Fibroblast of peridontal ligament (primary cell): ENCODE measurements at regions not wholly inside any gene's neighbourhood (a gene's known extent, or its start where the extent isn't known, plus 50 kb on each side); places are given as distances from the start of the nearest gene placed in this dataset.

ENCODE experiments used
- DNase-seq: peaks from one replicate; pipeline ENCODE4 v3.0.0-alpha.2; 2010; ENCODE audit errors: extremely low read depth

DNA sequence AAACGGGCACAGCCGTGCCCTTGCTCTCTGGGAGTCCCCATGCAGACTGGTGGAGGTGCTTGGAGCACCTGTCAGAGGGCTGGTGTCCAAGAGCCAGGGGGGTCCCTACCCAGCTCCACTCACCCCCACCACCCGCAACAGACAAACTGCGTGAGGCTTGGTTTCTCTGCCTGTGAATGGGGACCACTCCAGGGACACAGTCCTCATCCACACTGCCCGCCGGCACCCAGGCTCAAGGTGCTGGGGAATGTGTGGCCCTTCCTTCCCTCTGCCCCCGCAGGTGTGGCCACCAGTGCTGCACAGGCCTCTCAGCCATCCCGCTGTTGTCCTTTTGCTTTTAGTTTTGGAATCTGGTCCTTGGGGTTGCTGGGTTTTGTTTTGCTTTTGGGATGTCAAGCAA is 136.5 kb upstream of the ZNF236 start:
- no peak for DNase-seq

DNA sequence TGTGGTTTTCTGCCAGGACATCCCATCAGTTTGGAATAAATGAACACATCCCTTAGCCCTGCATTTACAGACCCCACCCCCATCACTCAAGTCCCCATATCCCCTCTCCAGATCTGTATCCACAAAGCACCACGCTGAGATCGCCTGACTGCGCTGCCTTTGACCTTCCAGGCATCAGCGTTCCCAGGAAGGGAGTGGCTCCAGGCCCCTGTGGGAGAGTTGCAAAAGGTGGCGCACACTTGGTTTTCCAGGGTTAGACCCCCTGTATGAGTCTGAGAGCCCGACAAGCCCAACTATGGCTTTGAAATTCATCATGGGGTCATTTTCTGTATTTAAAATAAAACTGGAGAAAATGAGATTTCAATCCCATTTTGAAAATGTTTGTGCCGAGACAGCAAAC is 137.0 kb upstream of the ZNF236 start:
- no peak for DNase-seq

DNA sequence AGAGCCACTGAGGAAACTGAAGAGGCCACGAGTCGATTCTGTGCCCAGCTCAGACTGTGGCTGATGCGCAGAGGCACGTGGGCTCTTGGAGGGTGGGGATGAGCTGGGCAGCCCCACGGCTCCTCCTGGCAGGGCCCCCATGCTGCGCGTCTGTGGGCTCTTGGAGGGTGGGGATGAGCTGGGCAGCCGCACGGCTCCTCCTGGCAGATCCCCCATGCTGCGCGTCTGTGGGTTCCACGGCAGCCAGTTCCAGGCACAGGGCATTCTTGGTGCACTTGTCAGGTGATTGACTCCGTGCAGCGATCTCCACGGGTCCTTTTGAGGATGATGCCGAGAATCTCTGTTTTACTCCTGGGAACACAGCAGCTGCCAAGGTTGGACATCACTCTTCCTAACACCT is 138.1 kb upstream of the ZNF236 start:
- DNase-seq, result no peak

DNA sequence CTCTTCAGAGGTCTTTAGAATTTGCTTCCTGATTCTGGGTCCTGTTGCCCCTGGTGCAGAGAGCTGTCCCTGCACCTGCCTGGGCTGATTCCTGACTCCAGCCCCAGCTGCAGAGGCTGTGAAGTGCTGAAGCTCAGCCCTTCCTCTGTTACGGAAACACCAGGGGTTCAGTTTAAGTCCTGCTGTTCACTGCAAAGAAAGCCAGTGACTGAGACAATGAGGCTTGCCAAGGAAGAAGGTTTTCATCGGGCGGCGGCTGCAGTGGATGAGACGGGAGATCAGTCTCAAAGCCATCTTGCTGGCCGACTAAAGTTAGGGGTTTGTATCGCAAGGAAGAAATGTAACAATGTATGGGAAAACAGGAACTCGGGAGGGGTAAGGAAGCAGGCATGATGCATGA is 142.4 kb upstream of the ZNF236 start:
- DNase-seq, result no peak

DNA sequence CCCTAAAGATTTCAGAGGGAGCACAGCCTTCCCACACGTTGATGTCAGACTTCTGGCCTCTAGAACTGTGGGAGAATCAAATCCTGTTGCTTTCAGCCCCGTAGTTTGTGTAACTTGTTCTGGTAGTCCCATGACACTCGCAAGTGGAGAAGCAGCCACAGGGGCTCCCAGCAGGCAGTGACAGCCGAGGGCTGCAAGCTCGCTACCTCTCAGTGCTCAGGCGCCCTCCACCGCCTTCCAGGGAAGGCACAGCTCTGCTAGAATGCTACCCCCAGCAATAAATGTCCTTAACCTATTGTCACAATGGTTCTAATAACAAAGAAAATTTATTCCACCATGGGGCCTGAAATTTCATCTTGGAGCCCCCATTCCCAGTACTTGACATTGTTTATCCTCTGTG is 143.1 kb upstream of the ZNF236 start:
- no peak for DNase-seq

DNA sequence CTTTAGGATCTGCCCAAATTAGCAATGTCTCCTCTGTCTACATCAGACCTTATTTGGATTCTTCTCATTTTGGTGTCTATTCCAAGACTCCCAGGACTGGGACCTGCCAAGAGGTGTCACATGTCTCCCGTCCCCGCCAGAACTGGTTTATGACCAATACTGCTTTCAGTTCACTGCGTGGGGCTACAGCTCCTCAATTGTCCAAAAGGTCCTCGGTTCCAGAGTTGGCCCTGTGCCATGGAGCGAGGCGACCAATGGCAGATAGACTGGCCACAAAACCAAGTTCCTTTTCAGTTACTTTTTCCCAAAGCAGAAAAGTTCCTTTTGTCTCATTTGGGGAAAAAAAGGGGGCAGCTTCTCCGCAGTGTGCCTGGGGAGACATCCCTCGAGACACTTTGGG is 144.1 kb upstream of the ZNF236 start:
- DNase-seq, result no peak

DNA sequence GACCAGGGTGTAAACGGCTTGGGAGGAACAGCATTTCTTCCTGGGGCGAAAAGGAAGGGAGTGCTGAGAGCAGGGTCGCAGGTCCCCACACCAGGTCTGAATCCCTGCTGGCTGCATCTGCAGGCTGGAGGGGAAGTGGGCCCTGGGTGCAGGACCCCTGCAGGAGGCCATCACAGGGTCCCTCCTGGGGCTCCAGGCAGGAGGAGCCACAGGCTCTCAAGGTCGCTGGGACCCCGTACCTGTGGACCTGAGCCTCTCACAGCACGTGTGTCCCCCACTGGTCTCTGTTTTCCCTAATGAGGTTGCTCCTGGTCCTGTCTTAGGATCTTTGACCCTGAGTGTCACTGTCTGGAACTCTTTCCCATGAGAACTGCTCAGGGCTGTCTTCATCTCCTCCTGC is 147.8 kb upstream of the ZNF236 start:
- DNase-seq, result no peak

DNA sequence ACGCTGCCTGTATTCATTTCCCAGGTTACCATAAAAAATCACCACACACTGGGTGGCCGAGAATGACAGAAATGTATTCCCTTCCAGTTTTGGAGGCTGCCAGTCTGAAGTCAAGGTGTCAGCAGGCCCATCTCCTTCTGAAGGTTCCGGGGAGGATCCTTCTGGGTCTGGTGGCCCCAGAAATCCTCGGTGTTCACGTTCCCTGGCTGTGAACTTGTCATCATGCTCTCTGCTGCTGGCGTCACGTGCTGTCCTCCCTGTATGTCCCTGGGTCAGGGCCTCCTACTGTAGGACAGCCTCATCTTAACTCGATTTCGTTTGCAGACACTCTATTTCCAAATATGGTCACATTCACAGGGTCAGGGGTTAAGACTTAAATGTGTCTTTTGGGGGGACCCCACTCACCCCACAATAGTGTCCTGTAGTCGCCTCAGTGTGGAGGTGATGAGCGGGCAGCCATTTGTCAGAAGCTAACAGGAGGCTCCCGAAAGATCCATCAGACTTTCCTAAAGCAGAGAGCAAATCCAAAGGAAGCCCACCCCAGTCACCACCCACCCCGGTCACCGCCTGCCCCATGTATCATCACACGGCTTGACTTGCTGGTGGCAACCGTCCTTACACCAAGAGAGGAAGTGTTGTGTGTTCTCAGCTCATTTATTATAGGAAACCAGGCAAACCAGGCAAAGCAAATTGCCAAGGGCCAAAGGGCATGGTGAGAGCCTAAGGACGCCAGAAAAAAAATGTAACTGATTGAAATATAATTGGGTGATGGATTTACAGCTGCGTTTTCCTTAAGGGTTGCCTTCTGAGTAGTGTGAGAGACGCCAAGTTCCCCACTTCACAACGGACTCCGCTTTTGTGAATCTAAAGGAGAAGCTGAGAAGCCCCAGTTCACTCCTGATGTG is 148.8 kb upstream of the ZNF236 start:
- DNase-seq, result no peak

DNA sequence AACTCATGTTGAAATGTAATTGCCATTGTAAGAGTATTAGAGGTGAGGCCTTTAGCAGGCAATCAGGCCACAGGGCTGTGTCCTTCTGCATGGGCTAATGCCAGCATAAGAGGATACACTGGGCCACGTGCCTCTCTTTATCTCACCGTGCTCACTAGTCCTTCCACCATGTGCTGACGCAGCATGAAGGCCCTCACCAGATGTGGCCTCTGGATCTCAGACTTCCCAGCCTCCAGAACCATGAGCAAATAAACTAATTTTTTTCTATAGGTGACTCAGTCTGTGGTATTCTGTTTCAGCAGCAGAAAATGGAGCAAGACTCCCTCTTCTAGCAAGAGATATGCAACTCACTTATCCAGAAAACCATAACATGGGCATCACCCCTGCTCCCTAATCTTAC is 149.7 kb upstream of the ZNF236 start:
- DNase-seq, result peak; percentile 28

DNA sequence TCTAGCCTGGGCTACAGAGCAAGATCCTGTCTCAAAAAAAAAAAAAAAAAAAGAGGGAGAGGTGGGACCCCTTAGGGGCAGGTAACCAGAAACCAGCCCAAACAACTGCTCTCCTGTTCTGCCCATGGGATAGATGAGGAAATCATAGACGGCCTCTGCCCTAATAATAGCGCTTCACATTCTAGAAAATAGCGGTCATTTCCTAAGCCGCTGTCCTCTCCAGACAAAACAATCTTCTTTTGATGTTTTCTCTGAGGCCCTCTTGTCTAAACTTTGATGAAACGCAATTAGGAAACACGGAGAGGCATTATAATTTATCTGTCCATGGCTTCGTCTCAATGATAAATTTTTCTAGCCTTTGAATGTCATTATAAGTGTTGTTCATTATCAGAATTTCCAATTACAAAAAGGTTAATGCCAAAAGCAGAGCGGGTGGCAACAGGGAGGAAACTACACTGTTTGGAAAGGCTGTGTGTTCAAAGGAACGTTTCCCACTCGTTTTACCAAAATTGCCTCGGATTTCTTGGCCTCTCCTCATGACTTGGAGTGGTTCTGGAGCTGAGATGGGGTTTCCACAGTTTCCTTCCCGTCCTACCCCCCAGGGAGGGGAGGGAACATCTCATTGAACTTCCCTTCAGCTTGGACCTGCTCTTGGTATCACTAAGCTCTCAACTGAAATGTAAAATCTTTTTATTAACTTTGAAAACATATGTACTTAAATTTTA is 151.6 kb upstream of the ZNF236 start:
- no peak for DNase-seq

DNA sequence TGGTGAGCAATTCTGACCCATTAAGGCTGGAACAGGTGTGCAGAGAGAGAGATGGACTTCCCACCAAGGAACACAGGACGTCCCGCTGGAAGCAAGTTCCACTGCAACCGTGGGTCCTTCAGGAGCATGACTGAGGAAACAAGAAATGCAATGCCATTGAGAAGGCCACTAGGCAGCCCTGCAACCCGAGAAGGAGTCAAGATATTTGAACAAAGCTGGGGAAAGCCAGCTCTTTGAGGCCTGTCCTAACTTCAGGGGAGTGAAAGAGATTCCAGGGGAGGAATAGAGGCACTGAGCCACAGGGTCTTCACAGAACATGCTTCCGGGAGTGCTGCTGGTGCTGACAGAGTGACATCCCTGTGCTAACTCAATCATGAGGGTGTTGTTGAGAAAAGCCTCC is 153.8 kb upstream of the ZNF236 start:
- DNase-seq, result no peak

DNA sequence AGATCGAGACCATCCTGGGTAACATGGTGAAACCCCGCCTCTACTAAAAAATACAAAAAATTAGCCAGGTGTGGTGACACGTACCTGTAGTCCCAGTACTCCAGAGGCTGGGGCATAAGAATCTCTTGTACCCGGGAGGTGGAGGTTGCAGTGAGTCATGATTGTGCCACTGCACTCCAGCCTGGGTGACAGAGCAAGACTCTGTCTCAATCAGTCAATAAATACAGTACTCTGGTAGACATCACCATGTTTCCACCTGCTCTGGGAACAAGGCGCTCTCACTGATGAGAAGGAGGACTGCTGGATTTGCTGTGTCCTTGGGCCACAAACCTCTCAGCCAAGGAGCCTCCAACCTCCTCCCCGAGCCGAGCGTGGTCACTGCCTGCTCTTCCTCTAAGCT is 154.2 kb upstream of the ZNF236 start:
- DNase-seq, result no peak

DNA sequence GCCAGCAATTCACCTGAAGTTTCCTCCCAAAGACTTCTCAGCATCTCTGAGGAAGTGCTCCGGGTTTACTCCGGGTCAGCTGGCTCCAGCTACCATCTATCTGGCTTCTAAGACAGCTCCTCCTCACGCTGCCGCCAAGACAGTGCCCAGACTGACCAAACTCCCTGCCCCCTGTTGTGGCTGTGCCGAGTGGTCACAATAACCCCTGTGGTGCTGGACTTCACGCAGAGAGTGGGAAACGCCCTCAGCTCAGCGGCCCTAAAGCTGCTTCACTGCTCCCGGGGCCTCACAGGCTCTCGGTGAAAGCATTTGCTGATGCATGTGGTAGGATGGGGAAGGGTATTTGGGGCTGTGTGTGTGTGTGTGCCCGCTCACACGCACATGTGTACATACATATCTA is 154.8 kb upstream of the ZNF236 start:
- DNase-seq, result no peak

DNA sequence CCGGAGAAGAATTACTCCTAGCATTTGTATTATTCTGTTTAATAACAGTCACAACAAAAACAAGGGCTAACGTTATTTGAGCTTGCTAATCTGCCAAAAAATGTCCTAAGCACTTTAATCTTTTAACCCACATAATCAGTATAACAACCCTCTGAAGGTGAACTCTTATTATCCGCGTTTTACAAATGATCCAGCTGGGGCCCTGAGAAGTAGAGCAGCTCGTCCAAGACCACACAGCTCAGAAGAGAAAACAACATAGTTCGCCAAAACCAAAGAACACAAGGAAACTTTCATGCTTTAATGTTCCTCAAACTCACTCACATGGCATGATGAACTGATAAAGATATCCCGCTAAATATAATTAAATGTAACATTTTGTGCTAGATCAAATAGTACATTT is 159.7 kb upstream of the ZNF236 start:
- no peak for DNase-seq

DNA sequence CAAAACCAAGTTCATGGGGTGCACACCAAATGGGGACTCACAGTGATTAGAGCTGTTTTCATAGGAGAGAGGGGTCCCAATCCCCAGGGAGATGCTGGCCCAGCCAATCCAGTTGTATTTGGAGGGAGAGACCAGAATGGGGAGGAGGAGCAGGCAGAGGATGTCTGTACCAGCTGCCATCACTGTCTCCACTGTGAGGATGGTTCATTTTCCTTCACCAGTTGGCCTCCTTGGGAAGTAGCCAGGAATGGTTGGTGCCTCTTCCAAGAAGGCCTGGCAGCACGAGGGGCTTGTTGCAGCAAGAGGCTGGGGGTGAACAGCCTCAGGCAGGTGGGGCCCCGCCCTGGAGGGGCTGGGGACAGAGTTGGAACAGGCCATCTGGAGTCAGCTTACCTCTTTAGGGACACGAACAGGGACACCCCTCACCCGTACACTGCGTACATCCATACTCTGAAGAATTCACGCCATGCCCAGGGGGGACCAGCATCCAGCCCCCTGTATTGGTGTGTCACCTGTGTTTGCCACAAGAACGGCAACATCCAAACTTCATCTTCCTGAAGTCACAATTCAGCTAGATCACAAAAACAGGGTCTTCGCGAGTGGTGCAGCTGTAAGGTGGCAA is 161.7 kb upstream of the ZNF236 start:
- DNase-seq, result no peak

DNA sequence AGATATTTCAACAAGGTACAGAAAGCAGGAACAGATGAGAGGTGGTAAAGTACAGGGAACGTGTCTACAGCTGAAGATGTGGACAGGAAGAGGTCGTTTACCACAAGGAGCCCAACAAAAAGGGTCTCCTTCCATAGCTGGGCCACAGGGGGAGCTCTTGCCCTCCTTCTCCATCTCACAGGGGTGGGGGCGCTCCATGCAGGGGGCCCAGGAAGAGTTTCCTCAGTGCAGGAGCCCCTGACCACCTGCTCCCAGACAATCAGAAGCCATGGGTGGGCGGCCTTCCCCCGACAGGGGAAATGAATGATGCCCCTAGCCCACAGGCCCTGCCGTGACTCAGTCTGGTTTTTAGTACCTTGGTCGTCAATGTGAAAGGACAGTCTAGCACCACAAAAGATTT is 163.6 kb upstream of the ZNF516 start:
- no peak for DNase-seq

DNA sequence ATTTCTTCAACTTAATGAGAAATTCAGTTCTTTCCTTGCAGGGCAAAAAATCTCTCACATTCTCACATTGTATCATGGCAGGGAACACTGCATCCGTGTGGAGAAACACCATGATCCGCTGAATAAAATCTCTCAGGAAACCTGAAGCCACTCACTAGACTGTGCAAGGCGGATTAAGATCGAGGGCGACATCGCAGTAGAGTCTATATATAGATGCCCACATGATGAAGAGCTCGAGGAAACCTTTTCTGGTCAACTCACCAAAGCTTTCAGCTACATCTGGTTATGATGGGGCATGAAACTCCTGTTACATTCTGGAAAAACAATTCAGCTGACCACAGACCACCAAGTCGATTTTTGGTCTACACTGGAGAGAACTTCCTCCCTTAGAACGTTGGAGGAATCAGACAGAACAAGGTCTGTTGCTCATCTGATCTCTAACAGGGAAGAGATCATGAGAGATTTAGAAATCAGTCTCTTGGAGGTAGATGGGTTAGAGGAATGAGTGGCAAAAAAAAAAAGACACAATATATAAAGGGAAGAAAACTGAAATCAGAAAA is 162.9 kb upstream of the ZNF516 start:
- DNase-seq, result no peak

DNA sequence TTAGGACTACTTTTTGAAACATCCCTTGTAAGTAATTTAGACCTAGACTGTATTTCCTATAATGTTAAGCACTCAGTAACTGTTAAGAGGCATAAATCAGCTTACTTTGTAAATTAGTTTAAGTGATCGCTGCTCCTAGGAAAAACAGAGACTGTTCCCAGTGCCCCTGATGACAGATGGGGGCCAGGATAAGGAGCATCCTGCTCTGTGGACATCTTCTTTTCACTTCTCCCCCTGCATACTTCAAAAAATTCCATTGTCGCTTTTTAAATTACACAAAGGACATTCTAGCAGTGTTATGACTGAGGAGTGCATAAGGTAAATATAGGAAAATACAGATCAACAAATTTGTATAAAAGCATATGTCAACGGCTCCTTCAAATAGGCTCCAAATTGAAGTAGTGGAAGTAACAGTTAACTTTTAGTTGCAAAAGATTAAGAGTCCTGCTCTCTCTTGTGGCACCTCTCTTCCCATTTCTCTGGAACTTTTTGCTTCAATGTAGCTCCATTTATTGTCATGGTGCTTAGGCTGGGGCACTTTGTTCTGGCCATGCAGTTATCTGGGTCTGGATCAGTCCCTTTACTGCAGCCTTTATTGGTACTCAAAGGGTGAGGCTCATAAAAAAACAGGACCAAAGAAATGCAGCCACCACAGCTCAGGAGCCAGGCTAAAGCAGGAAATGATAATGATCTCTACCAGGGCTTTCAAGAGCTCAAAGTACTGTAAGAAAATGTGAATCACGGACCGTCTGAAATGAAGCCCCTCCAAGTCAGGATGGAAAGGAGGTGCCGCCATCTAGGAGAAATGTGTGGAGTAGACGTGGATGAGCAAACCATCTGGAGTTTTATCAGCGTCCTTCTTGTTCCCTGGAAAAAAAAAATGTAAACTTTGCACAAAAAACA is 162.1 kb upstream of the ZNF516 start:
- peak; percentile 6 for DNase-seq

DNA sequence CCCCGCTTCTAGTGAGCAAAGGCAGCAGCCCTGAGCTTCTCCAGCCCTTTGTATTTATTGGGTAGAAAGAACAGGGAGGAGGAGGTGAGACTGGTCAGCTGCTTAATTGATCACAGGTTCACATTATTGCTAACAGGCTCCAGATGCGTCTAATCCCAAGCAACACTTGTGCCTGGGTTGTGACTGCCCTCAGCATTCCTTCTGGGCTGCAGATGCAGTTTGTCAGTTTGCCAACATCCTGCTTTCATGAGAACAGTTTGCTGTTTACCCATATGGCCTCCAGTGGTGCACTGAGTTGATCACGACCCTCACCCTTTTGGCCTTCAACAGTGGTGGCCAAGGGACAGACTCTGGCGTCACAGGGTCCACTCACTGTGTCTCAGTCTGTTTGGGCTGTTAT is 159.5 kb upstream of the ZNF516 start:
- peak; percentile 17 for DNase-seq

DNA sequence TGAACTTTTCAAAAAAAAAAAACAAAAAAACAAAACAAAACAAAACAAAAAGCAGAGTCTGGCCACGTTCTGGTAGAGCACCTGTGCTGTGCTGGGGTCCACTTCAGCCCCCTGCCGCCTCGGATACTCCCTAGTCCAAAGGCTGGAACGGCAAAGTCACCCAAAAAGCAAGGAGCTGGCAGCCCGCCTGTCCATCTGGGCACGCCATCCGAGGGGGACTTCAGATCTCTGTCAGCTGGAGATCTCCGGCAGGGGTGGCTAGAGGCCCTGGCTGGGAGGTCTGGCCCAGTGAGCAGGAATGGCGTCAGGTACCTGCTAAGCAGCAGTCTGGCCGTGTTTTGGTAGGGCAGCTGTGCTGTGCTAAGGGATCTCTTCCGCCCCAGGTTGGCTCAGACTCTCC is 152.3 kb upstream of the ZNF516 start:
- no peak for DNase-seq

DNA sequence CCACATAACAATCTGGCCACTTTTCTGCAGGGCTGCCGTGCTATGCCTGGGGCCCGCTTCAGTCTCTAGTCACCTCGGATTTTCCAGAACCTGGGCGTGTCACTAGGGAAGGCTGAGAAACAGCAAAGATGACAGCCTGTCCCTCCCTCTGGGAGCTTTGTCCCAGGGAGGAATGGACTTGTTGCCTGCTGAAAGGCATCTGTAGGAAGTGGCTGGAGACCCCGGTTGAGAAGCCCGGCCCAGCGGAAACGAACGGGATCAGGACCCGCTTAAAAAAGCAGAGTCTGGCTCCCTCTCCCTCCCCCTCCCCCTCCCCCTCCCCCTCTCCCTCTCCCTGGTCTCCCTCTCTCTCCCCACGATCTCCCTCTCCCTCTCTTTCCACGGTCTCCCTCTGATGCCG is 149.5 kb upstream of the ZNF516 start:
- DNase-seq, result no peak

DNA sequence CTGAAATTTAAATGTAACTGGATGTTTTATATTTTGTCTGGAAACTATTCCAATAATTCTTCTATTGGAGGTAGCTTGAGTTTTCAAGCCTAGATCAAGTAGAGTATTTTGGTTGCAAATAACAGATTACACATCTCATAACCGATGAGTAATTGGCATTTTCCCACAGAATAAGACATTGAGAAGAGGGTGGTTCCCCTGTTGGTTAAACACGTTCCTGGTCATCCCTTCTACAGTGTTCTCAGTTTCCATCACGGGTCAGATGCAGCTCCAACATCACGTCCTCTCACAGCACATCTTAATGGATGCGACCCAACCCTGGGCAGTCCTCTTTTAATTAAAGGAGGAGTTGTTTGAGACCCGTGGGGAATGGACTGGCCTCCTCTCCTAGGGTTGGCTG is 149.0 kb upstream of the ZNF516 start:
- DNase-seq, result no peak
